IMR-90 (cell line): ENCODE measurements at regions not wholly inside any gene's neighbourhood (a gene's known extent, or its start where the extent isn't known, plus 50 kb on each side); places are given as distances from the start of the nearest gene placed in this dataset.

ENCODE experiments used
- ATAC-seq: fragments of 200-7000 bp; cut with Tn5 transposase; 2 replicates; pipeline ENCODE4 v1.9.1; 2020; ENCODE audit warnings: low read depth, mild to moderate bottlenecking, moderate library complexity
- BruUV-seq: library from RNA; stranded (reverse); fragments of 400-500 nt; replicated peaks from 2 replicates; lab custom pipeline; 2021; lab: Mats Ljungman, UMichigan
- CTCF ChIA-PET: fragments of 300-600 bp; formaldehyde crosslinking; extraction: SDS; loops from one replicate; lab custom pipeline; 2021; ENCODE audit warnings: antibody characterized with exemption; lab: Yijun Ruan, JAX
- POLR2A ChIA-PET: fragments of 300-600 bp; sonication (Branson Sonifier 250); formaldehyde crosslinking; loops from one replicate; lab custom pipeline; 2022; ENCODE audit warnings: antibody characterized with exemption; ENCODE audit not compliant: unreplicated experiment; lab: Charles Lee
- DNase-seq: peaks from one replicate; pipeline ENCODE4 v3.0.0; 2013
- H2AFZ ChIP-seq: replicated peaks from 2 replicates; pipeline ENCODE3; 2013; ENCODE audit warnings: low read length, mild to moderate bottlenecking; ENCODE audit not compliant: poor library complexity
- H2AK5ac ChIP-seq: 2 replicates; pipeline ENCODE4 v1.6.1; 2013; ENCODE audit warnings: low read depth, low read length, inconsistent platforms
- H2AK9ac ChIP-seq: replicated peaks from 2 replicates; pipeline ENCODE3; 2013; ENCODE audit warnings: mild to moderate bottlenecking, low read depth, low read length, moderate library complexity; ENCODE audit not compliant: poor library complexity
- H2BK120ac ChIP-seq: 2 replicates; pipeline ENCODE4 v1.6.1; 2013; ENCODE audit warnings: low read depth, low read length, inconsistent platforms
- H2BK15ac ChIP-seq: 3 replicates; pipeline ENCODE4 v1.6.1; 2013; ENCODE audit warnings: low read depth, low read length, inconsistent platforms
- H2BK20ac ChIP-seq: 2 replicates; pipeline ENCODE4 v1.6.1; 2013; ENCODE audit warnings: low read depth, mild to moderate bottlenecking, inconsistent platforms, low read length, moderate library complexity
- H2BK5ac ChIP-seq: 2 replicates; pipeline ENCODE4 v1.6.1; 2013; ENCODE audit warnings: mild to moderate bottlenecking, low read depth, low read length, inconsistent platforms; ENCODE audit not compliant: poor library complexity, severe bottlenecking
- H3K14ac ChIP-seq: replicated peaks from 2 replicates; pipeline ENCODE4 v1.6.1; 2013; ENCODE audit warnings: low read depth, low read length, inconsistent platforms
- H3K18ac ChIP-seq: 2 replicates; pipeline ENCODE4 v1.6.1; 2013; ENCODE audit warnings: low read depth, low read length, control low read depth
- H3K23ac ChIP-seq: 2 replicates; pipeline ENCODE4 v1.6.1; 2013; ENCODE audit warnings: low read depth, low read length, inconsistent platforms
- H3K27ac ChIP-seq: 2 replicates; pipeline ENCODE4 v1.5.1; 2013; ENCODE audit warnings: mild to moderate bottlenecking, control low read depth, low read length; ENCODE audit not compliant: insufficient read depth
- H3K27me3 ChIP-seq: 2 replicates; pipeline ENCODE4 v1.6.1; 2013; ENCODE audit warnings: low read length; ENCODE audit not compliant: control insufficient read depth, insufficient read depth
- H3K36me3 ChIP-seq: 2 replicates; pipeline ENCODE4 v1.6.1; 2013; ENCODE audit warnings: low read length, mixed read lengths; ENCODE audit not compliant: control insufficient read depth, insufficient read depth
- H3K4ac ChIP-seq: 2 replicates; pipeline ENCODE4 v1.6.1; 2013; ENCODE audit warnings: low read depth, low read length, inconsistent platforms
- H3K4me1 ChIP-seq: 2 replicates; pipeline ENCODE4 v1.6.1; 2013; ENCODE audit warnings: low read length, mixed read lengths; ENCODE audit not compliant: control insufficient read depth, insufficient read depth
- H3K4me2 ChIP-seq: 2 replicates; pipeline ENCODE4 v1.6.1; 2013; ENCODE audit warnings: low read depth, mild to moderate bottlenecking, control low read depth, low read length, moderate library complexity
- H3K4me3 ChIP-seq: 2 replicates; pipeline ENCODE4 v1.5.1; 2013; ENCODE audit warnings: low read depth, mild to moderate bottlenecking, control low read depth, low read length, moderate library complexity; ENCODE audit not compliant: insufficient read depth
- H3K56ac ChIP-seq: 2 replicates; pipeline ENCODE4 v1.6.1; 2013; ENCODE audit warnings: low read length, inconsistent platforms; ENCODE audit not compliant: insufficient read depth; ENCODE audit errors: extremely low read depth
- H3K79me1 ChIP-seq, 2 experiments: 2 replicates each; pipeline ENCODE4 v1.6.1; 2013; ENCODE audit warnings: low read length in 2 of 2, inconsistent platforms in 1 of 2, low read depth in 1 of 2
- H3K9ac ChIP-seq: 2 replicates; pipeline ENCODE4 v1.6.1; 2013; ENCODE audit warnings: low read depth, low read length, control low read depth
- H3K9me1 ChIP-seq: 2 replicates; pipeline ENCODE4 v1.6.1; 2013; ENCODE audit warnings: low read length, inconsistent platforms; ENCODE audit not compliant: insufficient read depth
- H3K9me3 ChIP-seq: 2 replicates; pipeline ENCODE4 v1.6.1; 2013; ENCODE audit warnings: low read length; ENCODE audit not compliant: control insufficient read depth, insufficient read depth
- H4K20me1 ChIP-seq: 2 replicates; pipeline ENCODE4 v1.6.1; 2013; ENCODE audit warnings: low read length, inconsistent platforms; ENCODE audit not compliant: insufficient read depth
- H4K5ac ChIP-seq: 2 replicates; pipeline ENCODE4 v1.6.1; 2013; ENCODE audit warnings: mild to moderate bottlenecking, low read depth, low read length, control low read depth
- H4K8ac ChIP-seq, 2 experiments: 2 replicates each; pipeline ENCODE4 v1.6.1; 2013; ENCODE audit warnings: low read depth in 2 of 2, low read length in 2 of 2, control low read depth in 1 of 2, inconsistent platforms in 1 of 2
- H4K91ac ChIP-seq: 2 replicates; pipeline ENCODE4 v1.6.1; 2013; ENCODE audit warnings: low read depth, low read length, inconsistent platforms; ENCODE audit not compliant: insufficient read depth
- ELK1 ChIP-seq: fragments of 150-350 bp; IDR thresholded peaks from 2 replicates; pipeline ENCODE4 v1.6.1; 2016; ENCODE audit warnings: low read depth, mild to moderate bottlenecking, low read length, moderate library complexity, borderline replicate concordance
- FOS ChIP-seq: fragments of 150-350 bp; IDR thresholded peaks from 2 replicates; pipeline ENCODE4 v1.6.1; 2016; ENCODE audit warnings: low read depth, low read length
- POLR2A ChIP-seq: IDR thresholded peaks from 2 replicates; pipeline ENCODE4 v1.6.1; 2012; ENCODE audit warnings: mild to moderate bottlenecking, low read depth, low read length
- SMC3 ChIP-seq: fragments of 150-350 bp; IDR thresholded peaks from 2 replicates; pipeline ENCODE4 v1.6.1; 2016; ENCODE audit warnings: low read depth, mild to moderate bottlenecking, antibody characterized with exemption, low read length, moderate library complexity
- WGBS, 2 experiments: methylation state at CpG; one replicate each; pipeline versions ENCODE4 v1.1.5 to v1.1.7; 2013; ENCODE audit warnings: missing lambda C conversion rate in 2 of 2; ENCODE audit not compliant: insufficient read length in 1 of 2; ENCODE audit errors: extremely low coverage in 2 of 2; 5-methylcytosine and 5-hydroxymethylcytosine counted together
- dilution Hi-C: fragments of 300-500 bp; cut with HindIII; formaldehyde crosslinking; loops from one replicate; pipeline ENCODE4 v1.14.3; 2018; ENCODE audit warnings: low sequenced_read_pairs; ENCODE audit not compliant: unreplicated experiment
- in situ Hi-C: fragments of 300-500 bp; cut with MboI; formaldehyde crosslinking; loops from 3 replicates; pipeline ENCODE4 v1.14.3; 2019; ENCODE audit warnings: low sequenced_read_pairs, inconsistent platforms, mixed read lengths
- intact Hi-C: fragments of 100-400 bp; cut with micrococcal nuclease; formaldehyde crosslinking; loops from 2 replicates; pipeline ENCODE4 v1.10.0; 2022

GRCh38 chr19:46963093-46963734, 56.4 kb upstream of the NPAS1 start:
- peak overlapping the region; percentile 82 for H3K56ac ChIP-seq
- H3K36me3 ChIP-seq = no peaks in the 10 kb centered on the region
- H3K9ac ChIP-seq = peak overlapping the region; percentile 43
- in situ Hi-C loops = no loop called here
- peak overlapping the region; percentile 95 for H3K14ac ChIP-seq
- no CpG with 5 or more reads among the region's 7 CpGs for WGBS, 2 experiments
- peak overlapping the region; percentile 98 for H2AK5ac ChIP-seq
- peak overlapping the region; percentile 58; the same call in 1 of the 2 replicates for H3K4me2 ChIP-seq
- H2BK120ac ChIP-seq = peak overlapping the region; percentile 99
- H4K20me1 ChIP-seq = peaks cover 11% of the 10 kb centered on the region
- peak overlapping the region; percentile 99 for H3K4ac ChIP-seq
- peak overlapping the region; percentile 98 for H3K23ac ChIP-seq
- H2BK15ac ChIP-seq = peak overlapping the region; percentile 59; the same call in 2 of the 3 replicates
- no peak overlapping the region for H3K4me3 ChIP-seq
- ATAC-seq = peak; percentile 82
- peak overlapping the region; percentile 87 to 89 for H4K8ac ChIP-seq
- peak; percentile 34; the same call in 1 of the 2 replicates for TF ChIP-seq POLR2A
- no peak for TF ChIP-seq ELK1
- TF ChIP-seq FOS = peak; percentile 63; the same call in 1 of the 2 replicates
- 0 out of 2 replicates have a peak, but pooled peaks have one; percentile 19 for TF ChIP-seq SMC3
- peak overlapping the region; percentile 70 for H3K18ac ChIP-seq
- H2BK20ac ChIP-seq = peak overlapping the region; percentile 99
- dilution Hi-C loops = no loop called here
- no peaks in the 10 kb centered on the region for H3K27me3 ChIP-seq
- peak overlapping the region; percentile 50 for H2AFZ ChIP-seq
- ChIA-PET POLR2A (interaction anchor here (0.6 to 1.8 kb wide), 2 partner anchors 13 to 120 kb away, joined by 3 to 4 read pairs; no protein-coding TSS in a partner anchor), CTCF (no interaction called here)
- H3K9me1 ChIP-seq = peaks cover 30% of the 10 kb centered on the region
- H3K9me3 ChIP-seq = no peaks in the 10 kb centered on the region
- peak overlapping the region; percentile 86 for H3K27ac ChIP-seq
- H3K79me1 ChIP-seq = peaks cover 27 to 77% of the 10 kb centered on the region in 2 experiments
- DNase-seq = peak; percentile 94
- H4K91ac ChIP-seq = peak overlapping the region; percentile 95
- peaks cover 16% of the 10 kb centered on the region for H3K4me1 ChIP-seq
- peak overlapping the region; percentile 21 for H2AK9ac ChIP-seq
- H2BK5ac ChIP-seq = peak overlapping the region; percentile 98
- intact Hi-C loops = no loop called here
- H4K5ac ChIP-seq = peak overlapping the region; percentile 53
- no TSS peak for BruUV-seq
